ENCODE measurements at regions not wholly inside any gene's neighbourhood (a gene's known extent, or its start where the extent isn't known, plus 50 kb on each side); places are given as distances from the start of the nearest gene placed in this dataset.

DNA sequence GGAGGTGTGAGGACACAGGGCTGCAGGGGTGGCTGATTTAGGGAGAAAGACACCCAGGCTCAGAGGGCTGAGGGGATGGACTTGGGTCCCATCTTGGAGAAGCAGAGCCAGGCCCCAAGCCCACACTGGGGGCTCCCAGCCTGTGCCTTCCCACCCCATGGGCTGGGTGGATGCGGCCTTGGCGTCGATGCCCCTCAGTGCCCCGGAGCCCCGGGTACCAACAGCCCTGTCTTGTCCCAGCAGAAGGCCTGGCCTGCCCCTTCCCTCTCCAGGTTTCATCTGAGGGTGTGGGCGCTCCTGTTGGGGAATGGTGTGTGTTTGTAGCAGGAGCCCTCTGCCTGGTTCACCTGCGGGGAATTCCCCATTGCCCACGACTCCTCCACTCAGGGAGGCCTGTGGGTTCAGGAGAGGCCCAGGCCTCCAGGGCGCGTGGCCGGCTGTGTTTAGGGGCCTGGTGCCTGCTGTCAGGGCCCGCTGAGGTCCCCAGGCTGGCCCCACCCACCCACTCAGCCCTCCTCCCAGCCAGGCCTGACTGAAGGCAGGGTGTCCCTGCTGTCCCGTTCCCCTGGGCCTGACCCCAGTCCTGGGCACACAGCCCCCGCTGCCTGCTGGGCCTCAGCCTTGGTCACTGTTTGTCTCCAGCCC lies 51.1 kb upstream of the BEGAIN start:
- DNase-seq = no peak

DNA sequence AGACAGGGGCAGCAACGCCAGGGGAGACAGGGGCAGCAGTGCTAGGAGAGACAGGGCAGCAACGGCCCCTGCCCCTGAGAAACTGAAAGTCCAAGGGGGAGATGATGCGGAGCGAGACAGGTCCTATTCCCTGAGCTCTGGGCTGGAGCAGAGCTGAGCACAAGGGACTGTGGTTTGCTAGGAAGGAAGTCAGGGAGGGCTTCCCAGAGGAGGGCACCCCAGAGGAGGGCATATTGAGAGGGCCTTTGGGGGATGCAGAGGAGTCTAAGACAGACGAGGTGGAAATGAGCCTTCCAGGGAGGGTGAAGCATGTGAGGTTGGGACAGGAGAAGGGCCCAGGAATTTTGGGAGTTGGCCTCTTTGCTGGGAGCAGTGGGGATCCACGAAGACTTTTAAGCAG lies 52.1 kb upstream of the BEGAIN start:
- DNase-seq = no peak

DNA sequence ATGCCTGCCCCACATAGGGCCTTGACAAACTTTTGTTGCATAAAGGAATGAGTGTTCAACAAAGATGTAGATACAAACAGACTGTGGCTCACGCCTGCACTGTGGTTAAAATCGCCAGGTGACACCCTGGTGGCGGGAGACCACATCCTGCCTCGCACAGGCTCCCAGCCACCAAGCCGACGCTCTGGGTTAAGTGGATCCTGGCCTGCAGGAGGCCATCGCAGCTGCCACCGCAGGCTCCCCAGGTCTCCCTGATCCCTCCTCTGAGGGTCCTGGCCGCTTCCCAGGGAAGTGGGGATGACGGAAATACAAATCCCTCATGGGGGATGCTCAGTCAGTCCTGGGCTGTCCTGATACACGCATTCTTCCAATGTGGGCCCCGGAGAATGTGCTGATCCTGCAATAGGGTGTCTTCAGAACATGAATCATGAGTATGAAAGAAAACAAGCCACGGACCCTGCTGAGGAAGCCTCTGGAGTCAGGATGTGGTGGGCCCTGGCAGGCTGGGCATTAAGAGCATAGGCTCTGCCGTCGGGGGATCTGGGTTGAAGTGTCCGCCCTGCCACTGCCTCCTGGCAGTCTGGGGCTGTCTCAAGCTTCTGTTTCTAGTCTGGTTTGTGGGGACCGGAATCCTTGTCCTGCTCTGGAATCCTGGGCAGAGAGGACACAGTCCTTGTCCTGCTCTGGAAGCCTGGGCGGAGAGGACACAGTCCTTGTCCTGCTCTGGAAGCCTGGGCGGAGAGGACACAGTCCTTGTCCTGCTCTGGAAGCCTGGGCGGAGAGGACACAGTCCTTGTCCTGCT lies 53.5 kb upstream of the BEGAIN start:
- peak; percentile 52 to 54 for DNase-seq

DNA sequence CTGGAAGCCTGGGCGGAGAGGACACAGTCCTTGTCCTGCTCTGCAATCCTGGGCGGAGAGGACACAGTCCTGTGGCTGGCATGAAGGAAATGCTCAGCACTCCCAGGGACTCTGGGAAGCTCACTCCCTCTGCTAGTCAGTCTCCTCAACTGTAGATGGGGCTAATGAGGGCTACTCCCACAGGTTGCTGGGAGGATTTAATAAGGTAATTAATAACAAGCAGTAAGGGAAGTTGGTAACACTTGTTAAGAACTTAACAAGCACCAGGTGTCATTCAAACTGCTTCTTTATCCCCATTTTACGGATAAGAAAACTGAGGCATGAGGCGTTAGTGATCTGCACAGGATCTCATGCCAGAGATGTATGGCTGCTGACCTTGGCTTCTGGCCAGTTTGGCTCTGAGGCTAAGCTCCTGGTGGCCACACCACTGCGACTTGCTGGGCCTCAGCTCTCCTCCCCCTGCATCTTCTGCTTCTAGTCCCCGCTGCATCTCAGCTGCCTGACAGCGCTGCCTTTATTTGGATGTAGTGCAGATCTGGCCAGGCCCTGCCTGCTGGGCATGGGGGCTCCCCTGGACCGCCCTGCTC lies 54.1 kb upstream of the BEGAIN start:
- no peak for DNase-seq

DNA sequence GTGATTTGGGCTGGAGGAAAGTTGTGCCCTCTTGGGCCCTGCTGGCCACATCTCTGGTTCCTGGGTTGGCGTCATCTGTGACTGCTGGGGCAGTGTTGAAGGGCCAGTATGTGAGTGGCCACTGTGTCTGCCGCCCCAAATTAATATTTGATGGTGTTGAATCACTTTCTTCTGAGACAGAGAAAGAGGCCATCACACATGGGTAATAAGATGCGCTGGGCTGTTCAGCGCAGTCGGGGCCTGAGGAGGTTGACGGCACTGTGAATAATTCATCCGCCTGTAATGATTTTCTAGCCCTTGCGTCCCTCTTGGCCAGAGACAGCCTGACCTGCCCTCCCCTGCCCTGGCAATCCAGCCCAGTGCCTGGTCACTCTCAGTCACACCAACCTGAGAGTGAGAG lies 56.2 kb upstream of the BEGAIN start:
- DNase-seq = no peak

DNA sequence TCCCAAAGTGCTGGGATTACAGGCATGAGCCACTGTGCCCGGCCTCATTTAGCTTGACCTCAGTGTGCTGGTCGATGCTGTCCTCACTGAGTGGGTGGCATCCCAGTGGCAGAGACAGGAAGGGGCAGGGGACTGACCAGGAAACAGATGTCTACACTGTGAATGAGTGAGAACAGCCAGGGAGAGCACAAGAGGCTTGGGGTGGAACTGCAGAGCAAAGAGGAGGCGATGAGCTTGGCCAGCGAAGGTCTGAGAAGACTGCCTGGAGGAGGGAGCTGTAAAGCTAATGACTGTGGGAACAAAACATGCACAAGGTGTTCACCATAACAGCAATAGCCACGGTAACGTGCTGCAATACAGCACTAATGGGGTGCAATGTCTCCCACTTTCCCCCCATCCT lies 57.2 kb upstream of the BEGAIN start:
- no peak for DNase-seq

DNA sequence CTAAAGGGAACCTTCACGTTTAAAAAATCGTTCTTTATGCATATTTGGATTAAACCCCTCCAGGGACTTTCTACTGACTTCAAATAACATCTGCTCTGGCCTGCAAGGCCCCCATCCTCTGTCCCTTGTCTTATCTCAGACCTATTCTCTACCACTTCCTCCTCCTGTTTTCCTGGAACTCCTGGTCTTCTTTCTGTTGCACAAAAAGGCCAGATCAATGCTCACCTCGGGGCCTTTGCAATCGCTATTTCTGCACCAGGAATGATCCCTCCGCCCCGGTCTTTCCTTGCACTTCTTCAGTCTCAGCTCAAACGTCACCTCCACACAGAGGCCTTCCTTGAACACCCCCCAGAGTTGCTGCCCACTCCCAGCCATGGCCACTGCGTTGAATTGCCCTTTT lies 57.6 kb upstream of the BEGAIN start:
- DNase-seq = no peak

DNA sequence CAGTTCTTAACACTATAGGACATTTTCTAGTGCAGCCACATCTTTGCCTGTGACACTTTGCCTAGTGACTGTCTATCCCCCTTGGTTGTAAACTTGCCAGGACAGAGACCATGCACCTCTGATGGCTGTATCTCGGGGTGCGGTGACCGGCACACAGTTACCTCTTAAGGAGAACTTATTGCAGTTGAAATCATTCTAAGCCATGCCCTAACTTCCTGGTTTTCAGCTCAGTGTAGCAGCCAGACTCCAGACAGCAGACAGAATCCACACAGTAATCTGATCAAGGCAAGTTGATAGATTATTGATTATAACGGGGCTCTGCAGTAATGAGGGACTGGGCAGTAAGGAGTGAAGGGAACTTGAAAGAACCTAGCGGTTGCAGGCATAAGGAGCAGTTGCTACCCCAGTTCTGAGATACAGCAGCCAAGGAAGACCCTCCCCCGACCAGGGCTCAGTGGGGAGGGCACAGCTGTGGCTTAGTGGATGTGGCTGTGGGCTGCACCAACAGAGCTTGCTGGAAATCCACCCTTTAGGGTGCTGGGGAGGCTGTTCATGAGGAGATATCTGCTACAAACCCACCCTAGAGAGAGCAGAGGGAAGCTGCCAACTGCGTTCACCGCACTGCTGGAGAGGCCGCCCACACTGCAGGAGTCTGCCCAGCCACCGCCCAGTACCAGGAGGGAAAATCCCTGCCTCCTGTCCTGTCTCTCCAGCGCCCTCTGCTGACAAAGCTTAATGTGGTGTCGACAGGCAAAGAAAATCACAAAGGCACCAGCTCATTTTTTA lies 58.2 kb upstream of the BEGAIN start:
- DNase-seq = peak; percentile 78 to 85

DNA sequence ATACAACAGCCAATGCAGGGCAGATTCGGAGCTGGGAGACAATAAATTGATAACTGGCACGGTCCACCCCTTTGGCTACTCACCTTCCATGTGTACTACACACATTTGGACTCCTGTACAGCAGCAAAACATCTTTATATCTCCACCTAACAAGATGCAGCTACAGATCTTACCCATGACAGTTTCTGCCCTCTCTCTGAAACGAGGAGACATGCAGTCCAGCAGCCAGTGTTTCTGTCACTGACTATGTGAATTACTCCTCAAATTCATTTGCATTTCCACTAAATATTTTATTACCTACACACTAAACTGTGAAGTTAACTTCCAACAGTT lies 58.7 kb upstream of the BEGAIN start:
- DNase-seq = no peak

DNA sequence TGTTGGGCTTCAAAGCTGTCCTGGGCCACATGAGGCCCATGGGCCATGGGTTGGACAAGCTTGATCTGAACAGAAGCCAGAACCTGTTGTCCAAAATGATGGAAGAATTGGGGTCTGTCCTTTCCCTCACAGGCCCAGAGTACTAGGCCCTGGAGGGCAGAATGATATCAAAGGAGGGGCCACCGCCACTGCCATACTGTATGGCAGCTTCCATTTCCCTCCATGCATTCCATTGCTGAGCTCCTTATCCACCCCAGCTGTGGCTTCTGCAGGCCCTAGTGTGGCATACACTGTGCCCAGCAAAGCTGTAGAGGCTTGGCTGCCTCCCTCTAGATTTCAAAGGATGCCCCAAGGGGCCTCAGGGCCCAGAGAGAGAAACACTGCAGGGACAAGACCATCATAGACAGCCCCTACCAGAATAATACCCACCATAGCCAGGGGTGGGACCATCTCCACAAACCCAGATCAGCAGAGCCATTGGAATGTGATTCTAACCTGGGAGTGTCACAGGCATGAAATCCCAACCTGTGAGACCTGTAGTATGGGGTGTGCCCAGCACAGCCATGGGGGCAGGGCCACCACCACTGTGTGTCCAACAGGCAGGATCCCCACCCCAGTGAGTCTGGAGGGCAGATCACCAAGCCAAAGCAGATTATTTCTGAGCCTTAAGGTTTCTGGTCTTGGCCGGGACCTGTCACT lies 61.4 kb upstream of the BEGAIN start:
- DNase-seq = no peak

DNA sequence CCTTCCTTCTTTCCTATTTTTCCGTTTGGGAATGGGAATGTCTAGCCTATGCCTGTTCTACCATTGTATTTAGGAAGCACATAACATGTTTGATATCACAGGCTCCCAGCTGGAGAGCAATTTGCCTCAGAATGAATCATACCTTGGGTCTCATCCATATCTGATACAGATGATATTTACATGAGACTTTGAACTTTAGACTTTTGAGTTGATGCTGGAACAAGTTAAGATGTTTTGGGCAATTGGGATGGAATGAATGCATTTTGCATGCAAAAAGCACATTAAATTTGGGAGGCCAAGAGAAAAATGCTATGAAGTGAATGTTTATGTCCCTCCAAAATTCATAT lies 61.9 kb upstream of the BEGAIN start:
- DNase-seq = no peak

DNA sequence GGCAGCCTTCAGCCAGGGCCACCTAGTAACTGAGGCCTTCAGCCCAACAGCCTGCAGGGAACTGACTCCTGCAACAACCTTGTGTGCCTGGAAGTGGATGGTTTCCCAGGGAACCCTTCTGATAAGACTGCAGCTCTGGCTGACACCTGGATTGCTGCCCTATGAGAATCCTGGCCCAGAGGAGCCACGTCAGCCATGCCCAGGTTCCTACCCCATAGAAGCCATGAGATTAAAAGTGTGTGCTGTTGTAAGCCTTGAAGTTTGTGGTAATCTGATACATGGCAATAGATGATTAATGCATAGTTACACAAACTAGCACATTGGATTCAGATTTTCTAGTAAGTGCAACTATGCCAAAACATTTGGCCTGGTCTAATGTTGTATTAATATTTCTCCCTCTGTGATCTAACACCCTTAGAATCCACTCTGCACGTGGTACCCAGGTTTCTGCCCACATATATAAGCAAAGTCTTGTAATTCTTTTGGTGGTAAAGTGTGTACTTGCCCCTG lies 64.8 kb upstream of the BEGAIN start:
- no peak for DNase-seq

DNA sequence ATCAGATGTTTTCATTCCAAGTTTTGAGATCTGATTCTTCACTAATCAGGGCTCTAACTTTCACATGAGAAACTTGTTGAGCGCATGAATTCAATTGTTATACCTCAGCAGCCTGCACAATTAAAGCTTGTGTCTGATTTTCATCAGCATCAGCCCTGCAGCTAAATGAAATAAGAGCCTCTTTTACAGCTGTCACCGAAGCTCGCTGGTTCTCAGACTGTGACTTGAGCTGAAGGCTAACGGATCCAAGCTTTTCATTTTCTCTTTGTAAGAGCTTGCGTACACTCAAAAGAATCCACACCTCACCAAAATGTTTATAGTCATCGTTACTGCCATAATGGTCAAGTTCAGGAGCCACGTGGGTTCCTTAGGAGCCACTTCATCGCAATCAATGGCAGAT lies 65.5 kb upstream of the BEGAIN start:
- no peak for DNase-seq

DNA sequence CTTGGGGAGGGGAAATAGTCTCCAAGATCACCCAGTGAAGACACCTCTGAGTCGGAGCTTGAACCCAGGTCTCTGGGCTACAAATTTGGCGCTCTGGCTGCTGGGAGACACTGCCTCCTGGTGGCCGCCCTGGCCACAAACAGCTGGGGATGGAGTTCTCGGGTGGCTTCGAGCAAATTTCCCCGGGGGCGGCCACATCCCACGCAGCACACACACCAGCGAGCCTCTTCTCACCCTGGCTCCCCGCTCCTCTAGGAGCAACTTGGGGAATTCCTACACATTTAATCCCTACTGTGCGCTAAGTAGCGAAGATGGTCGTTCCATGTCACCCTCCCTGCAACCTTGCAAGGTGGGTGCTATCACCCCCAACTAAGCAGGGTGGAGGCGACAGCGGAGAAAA lies 66.2 kb upstream of the BEGAIN start:
- peak; percentile 22 to 32 for DNase-seq

DNA sequence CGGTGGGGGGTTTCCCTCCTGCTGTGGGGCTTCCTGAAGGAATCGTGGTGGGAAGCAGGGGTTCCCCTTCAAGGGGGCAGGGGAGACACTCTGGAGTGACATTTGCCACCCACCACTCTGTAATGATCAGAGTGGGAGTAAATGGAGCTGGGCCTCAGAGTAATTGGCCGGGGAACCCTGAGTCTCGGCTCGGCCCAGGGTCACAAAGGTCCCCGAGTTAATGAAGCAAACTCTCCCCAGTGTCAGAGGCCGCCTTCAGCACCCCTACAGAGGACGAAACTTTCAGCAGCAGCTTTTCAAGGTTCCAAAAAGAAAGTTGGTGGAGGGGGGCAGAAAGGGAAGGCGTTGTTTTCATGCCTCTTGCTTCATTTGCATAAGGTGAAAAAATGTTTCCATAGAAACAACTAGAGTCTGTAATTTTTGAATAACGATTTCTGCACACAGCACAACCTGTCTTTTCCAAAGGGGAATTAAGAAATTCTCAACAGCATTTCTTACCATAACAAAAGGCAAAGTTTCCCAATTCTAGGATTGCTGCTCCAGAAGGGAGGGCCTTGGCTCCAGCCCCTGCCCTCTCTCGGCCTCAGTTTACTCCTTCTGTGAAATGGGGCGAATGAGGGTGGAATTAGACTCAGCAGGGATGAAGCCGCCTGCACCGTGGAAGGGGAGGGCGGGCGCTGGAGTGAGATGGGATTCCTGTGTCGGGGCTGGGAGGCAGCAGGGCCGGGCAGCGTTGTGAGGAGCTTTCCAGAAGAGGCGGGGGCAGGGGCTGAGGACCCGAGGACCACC lies 67.0 kb upstream of the BEGAIN start:
- DNase-seq = no peak

DNA sequence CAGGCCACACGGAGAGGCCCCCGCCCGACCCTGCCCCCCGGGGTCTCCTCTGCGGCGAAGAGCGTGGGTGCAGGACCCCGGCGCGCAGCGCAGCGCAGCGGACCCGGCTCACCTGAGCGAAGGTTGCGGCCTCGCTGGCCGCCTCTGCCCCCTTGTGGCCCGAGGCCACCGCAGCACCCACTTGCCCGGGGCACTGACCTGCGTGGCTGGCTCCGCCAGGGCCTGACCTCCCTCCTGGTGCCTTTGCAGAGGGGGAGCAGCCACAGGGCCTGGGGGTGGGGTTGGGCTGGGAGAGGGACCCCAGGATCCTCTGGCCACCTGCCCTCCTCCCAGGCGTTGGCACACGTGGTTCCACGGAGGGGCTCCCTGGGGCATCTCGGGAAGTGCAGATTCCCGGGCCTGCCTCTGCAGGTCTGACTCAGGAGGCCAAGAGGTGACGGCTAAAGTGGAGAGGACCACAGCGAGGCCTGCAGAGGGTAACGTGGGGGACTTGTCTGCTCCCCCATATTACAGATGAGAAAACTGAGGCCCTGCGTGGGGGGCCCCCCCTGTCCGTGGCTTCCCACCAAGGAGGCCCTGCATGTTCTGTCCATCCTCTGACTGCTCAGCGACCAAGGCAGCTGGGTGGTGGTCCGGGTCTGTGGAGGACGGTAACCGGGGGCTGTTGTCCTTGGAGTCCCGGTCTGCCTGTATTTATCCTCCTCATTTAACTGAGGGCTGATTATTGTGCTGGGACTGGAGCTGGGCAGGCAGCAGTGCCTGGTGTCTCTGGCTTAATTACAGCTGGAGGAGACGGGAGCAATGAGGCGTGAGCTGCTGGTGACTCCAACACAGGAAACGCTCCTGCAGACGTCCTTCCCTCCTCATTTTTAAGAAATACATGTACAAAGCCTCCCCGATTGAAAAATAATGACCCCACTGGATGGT lies 67.9 kb upstream of the BEGAIN start:
- DNase-seq = peak; percentile 19 to 44

DNA sequence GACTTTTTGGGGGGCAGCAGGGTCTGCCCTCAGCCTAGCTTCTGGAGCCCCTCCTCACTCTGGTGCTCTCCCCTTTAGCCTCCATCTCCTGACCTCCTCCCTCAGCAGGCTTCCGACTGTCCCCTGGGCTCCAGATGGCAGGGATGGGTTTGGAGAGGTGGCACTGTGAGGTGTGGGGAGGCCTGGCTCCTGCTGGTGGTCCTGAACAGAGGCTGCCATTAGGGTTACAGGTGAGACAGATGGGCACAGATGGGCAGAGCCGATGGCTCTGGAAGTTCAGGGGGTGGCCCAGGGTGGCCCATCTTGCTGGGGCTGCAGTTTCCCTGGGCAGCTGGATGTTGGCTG lies 68.5 kb upstream of the BEGAIN start:
- DNase-seq = no peak

DNA sequence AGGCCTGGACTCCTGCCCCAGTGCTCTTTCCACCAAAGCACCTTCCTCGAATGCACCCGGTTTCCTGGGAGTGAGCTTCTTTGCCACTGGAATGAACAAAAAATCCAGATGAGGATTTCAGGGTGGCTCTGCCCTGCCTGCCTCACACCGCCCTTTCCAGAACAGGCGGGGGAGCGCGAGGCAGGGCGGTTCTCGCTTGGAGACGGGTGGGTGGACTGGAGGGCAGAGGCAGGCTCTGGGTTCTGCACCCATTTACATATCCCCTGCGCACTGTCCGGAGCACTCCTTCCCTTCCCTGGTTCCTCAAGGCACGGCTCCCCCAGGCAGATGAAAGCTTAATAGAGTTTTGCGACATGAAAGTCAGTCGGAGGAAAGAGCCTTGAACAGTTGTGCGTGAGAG lies 69.7 kb upstream of the DLK1 start:
- DNase-seq = no peak

DNA sequence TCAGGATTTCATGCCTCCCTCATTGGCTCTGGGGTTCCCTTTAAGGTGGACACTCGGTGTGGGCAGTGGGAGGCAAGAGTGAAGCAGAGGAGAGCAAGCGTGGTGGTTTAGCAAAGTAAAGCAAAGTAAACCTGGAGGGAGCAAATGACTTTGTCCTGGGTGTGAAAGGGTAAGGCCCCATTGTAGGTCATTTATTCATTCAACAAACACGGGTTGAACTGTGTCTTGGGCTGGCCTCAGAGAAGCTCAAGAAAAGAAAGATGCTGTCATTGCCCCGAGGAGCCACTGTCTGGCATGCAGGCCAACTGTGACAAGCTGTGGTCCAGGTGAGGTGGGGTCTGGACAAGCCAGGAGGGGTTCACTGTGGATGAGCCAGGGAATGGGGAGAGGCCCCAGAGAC lies 68.9 kb upstream of the DLK1 start:
- no peak for DNase-seq

DNA sequence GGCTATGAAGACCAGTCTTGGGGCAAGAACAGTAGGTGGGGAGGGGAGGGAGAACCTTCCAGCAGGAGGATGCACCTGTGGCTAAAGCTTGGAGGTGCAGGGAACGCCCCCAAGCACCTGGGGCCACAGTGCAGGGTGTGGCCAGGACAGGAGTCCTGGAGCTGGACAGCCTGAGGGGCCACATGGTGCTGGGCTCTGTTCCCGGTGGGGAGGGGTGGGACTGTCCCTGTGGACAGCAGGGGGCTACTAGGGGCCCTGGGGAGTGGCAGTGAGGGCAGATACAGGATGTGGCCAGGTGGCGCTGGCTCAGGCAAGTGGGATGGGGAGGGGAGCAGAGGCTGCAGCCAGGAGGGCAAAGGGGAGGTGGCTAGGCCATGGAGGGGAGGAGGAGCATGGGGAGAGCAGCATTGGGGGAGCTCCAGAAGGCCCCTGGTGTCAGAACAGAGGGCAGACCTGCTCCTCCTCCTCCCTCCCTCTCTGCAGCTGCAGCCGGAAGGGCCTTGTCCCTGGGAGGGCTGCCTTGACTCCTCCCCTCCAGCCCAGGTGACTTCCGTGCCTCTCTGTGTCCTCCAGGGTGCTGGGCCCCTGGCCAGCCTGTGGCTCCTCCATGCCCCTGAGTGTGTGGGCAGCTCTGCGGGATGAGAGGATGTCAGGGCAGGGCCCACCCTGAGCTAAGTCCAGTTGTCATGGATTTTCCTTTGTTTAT lies 68.4 kb upstream of the DLK1 start:
- no peak for DNase-seq
